WTC11 (cell line): ENCODE measurements at regions not wholly inside any gene's neighbourhood (a gene's known extent, or its start where the extent isn't known, plus 50 kb on each side); places are given as distances from the start of the nearest gene placed in this dataset.

Experiments used
- AFF4 ChIP-seq: sonication (generic); formaldehyde crosslinking; IDR thresholded peaks from 2 replicates; pipeline ENCODE4 v1.8.1; 2023; ENCODE audit warnings: mild to moderate bottlenecking, missing genetic modification reagents, borderline replicate concordance
- CBFB ChIP-seq: sonication (generic); formaldehyde crosslinking; IDR thresholded peaks from 2 replicates; pipeline ENCODE4 v1.8.1; 2022; ENCODE audit warnings: mild to moderate bottlenecking, low read depth, missing genetic modification reagents
- E2F4 ChIP-seq: sonication (generic); formaldehyde crosslinking; IDR thresholded peaks from 2 replicates; pipeline ENCODE4 v1.8.1; 2022; ENCODE audit warnings: low read depth, mild to moderate bottlenecking, moderate library complexity, missing genetic modification reagents, borderline replicate concordance
- E2F5 ChIP-seq: sonication (generic); formaldehyde crosslinking; IDR thresholded peaks from 2 replicates; pipeline ENCODE4 v1.8.1; 2022; ENCODE audit warnings: mild to moderate bottlenecking, moderate library complexity, missing genetic modification reagents
- JAZF1 ChIP-seq: fragments of 250-450 bp; sonication (Bioruptor Pico); IDR thresholded peaks from 2 replicates; pipeline ENCODE4 v1.9.0; 2021; ENCODE audit warnings: moderate library complexity, mild to moderate bottlenecking, inconsistent platforms
- OVOL2 ChIP-seq: fragments of 250-450 bp; sonication (Bioruptor Pico); IDR thresholded peaks from 2 replicates; pipeline ENCODE4 v1.9.0; 2021; ENCODE audit warnings: mild to moderate bottlenecking, borderline replicate concordance
- RORB ChIP-seq: fragments of 250-450 bp; sonication (Bioruptor Pico); IDR thresholded peaks from 2 replicates; pipeline ENCODE4 v1.9.0; 2021; ENCODE audit warnings: mild to moderate bottlenecking
- ZNF317 ChIP-seq: sonication (generic); formaldehyde crosslinking; IDR thresholded peaks from 2 replicates; pipeline ENCODE4 v1.8.1; 2023; ENCODE audit warnings: low read depth, mild to moderate bottlenecking, moderate library complexity, missing genetic modification reagents, borderline replicate concordance
- ZNF423 ChIP-seq: fragments of 250-450 bp; sonication (Bioruptor Pico); IDR thresholded peaks from 2 replicates; pipeline ENCODE4 v2.1.2; 2022; ENCODE audit warnings: mild to moderate bottlenecking, moderate library complexity
- ZNF532 ChIP-seq: fragments of 250-450 bp; sonication (Bioruptor Pico); IDR thresholded peaks from 2 replicates; pipeline ENCODE4 v1.9.0; 2021; ENCODE audit warnings: mild to moderate bottlenecking, borderline replicate concordance
- TF ChIP-seq, protein P1 (sequence below): sonication (generic); formaldehyde crosslinking; IDR thresholded peaks from 2 replicates; pipeline ENCODE4 v1.8.1; 2022; ENCODE audit warnings: low read depth, missing genetic modification reagents, borderline replicate concordance
- TF ChIP-seq, protein P2 (sequence below): sonication (generic); formaldehyde crosslinking; IDR thresholded peaks from 2 replicates; pipeline ENCODE4 v1.8.0; 2022; ENCODE audit warnings: missing genetic modification reagents

DNA sequence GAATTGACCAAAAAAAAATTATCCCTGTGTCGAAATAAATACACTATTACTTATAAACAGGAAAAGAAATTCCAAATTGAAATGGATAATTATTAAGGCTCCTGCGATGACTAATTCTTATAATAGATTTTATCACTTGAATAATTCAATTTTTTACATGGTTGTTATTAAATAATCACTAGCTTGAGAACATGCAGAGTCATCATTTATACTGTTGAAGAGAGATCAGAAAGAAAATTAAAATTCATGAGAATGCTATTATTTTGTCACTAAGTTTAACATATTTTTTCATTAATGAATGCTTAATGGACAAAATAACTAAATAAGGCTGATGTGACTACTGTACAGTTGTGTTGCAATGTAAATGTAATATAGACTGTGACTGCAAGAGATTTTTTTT is 1011.3 kb upstream of the C9orf72 start (continued):
- TF ChIP-seq ZNF532 (CRISPR knock-in tag) (no peak), AFF4 (CRISPR knock-in tag) (no peak), ZNF317 (CRISPR knock-in tag) (no peak), E2F4 (no peak), OVOL2 (CRISPR knock-in tag) (no peak), JAZF1 (CRISPR knock-in tag) (no peak), ZNF423 (CRISPR knock-in tag) (no peak), RORB (CRISPR knock-in tag) (no peak), E2F5 (CRISPR knock-in tag) (no peak), CBFB (no peak)
- TF ChIP-seq, protein P1, sequence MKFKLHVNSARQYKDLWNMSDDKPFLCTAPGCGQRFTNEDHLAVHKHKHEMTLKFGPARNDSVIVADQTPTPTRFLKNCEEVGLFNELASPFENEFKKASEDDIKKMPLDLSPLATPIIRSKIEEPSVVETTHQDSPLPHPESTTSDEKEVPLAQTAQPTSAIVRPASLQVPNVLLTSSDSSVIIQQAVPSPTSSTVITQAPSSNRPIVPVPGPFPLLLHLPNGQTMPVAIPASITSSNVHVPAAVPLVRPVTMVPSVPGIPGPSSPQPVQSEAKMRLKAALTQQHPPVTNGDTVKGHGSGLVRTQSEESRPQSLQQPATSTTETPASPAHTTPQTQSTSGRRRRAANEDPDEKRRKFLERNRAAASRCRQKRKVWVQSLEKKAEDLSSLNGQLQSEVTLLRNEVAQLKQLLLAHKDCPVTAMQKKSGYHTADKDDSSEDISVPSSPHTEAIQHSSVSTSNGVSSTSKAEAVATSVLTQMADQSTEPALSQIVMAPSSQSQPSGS (CRISPR knock-in tag) = no peak
- TF ChIP-seq, protein P2, sequence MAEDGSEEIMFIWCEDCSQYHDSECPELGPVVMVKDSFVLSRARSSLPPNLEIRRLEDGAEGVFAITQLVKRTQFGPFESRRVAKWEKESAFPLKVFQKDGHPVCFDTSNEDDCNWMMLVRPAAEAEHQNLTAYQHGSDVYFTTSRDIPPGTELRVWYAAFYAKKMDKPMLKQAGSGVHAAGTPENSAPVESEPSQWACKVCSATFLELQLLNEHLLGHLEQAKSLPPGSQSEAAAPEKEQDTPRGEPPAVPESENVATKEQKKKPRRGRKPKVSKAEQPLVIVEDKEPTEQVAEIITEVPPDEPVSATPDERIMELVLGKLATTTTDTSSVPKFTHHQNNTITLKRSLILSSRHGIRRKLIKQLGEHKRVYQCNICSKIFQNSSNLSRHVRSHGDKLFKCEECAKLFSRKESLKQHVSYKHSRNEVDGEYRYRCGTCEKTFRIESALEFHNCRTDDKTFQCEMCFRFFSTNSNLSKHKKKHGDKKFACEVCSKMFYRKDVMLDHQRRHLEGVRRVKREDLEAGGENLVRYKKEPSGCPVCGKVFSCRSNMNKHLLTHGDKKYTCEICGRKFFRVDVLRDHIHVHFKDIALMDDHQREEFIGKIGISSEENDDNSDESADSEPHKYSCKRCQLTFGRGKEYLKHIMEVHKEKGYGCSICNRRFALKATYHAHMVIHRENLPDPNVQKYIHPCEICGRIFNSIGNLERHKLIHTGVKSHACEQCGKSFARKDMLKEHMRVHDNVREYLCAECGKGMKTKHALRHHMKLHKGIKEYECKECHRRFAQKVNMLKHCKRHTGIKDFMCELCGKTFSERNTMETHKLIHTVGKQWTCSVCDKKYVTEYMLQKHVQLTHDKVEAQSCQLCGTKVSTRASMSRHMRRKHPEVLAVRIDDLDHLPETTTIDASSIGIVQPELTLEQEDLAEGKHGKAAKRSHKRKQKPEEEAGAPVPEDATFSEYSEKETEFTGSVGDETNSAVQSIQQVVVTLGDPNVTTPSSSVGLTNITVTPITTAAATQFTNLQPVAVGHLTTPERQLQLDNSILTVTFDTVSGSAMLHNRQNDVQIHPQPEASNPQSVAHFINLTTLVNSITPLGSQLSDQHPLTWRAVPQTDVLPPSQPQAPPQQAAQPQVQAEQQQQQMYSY (CRISPR knock-in tag) = no peak
